Erythroblast (primary cell): ENCODE measurements at regions not wholly inside any gene's neighbourhood (a gene's known extent, or its start where the extent isn't known, plus 50 kb on each side); places are given as distances from the start of the nearest gene placed in this dataset.
"Not testable (repeated sequence)": the region's sequence is repeated elsewhere in the genome, so short reads cannot be mapped to it uniquely, and the experiment has no call there.

Experiments
- DNase-seq, 2 experiments: peaks; one replicate each; lab custom pipeline; 2025; lab: John Stamatoyannopoulos, UW
- GATA1 ChIP-seq: IDR thresholded peaks from 2 replicates; pipeline ENCODE4 v1.6.1; 2011; ENCODE audit warnings: low read depth, mild to moderate bottlenecking, control low read depth, low read length, moderate library complexity
- POLR2A ChIP-seq: IDR thresholded peaks from 2 replicates; pipeline ENCODE4 v1.6.1; 2011; ENCODE audit warnings: mild to moderate bottlenecking, low read length

GRCh38 chrX:155751131-155751530 lies 130.0 kb upstream of the VAMP7 start:
- TF ChIP-seq POLR2A, result no peak
- no peak for TF ChIP-seq GATA1
- no peak for DNase-seq

GRCh38 chrX:155747520-155747919 lies 133.6 kb upstream of the VAMP7 start:
- TF ChIP-seq GATA1 (no peak), POLR2A (no peak)
- DNase-seq, result peak in 1 of 2 experiments; percentile 1

- DNase-seq, result peak; percentile 80 to 87
- TF ChIP-seq GATA1 (no peak), POLR2A (no peak)
Measured at GRCh38 chrX:155745792-155746191, 133.0 kb upstream of the TMLHE start.

- no peak for DNase-seq
- no peak for TF ChIP-seq GATA1
- TF ChIP-seq POLR2A, result no peak
Measured at GRCh38 chrX:155744534-155744933, 131.8 kb upstream of the TMLHE start.

GRCh38 chrX:155728335-155728734 lies 115.6 kb upstream of the TMLHE start:
- not testable (repeated sequence) for DNase-seq

- TF ChIP-seq POLR2A (no peak), GATA1 (no peak)
Measured at GRCh38 chrX:155718972-155719586, 106.3 kb upstream of the TMLHE start.

GRCh38 chrX:155715141-155715540 lies 102.4 kb upstream of the TMLHE start:
- TF ChIP-seq GATA1, result no peak
- no peak for TF ChIP-seq POLR2A
- no peak for DNase-seq

More at GRCh38 chrX:155718972-155719586, 106.3 kb upstream of the TMLHE start:
- no peak for DNase-seq

- TF ChIP-seq GATA1 (no peak), POLR2A (no peak)
- no peak for DNase-seq
Measured at GRCh38 chrX:155695419-155695818, 82.7 kb upstream of the TMLHE start.

- DNase-seq, result no peak
- TF ChIP-seq POLR2A (no peak), GATA1 (no peak)
Measured at GRCh38 chrX:155694649-155695048, 81.9 kb upstream of the TMLHE start.

- TF ChIP-seq POLR2A (no peak), GATA1 (no peak)
- DNase-seq, result peak in 1 of 2 experiments; percentile 1
Measured at GRCh38 chrX:155682834-155683233, 70.1 kb upstream of the TMLHE start.

GRCh38 chrX:155679715-155680114 lies 67.0 kb upstream of the TMLHE start:
- TF ChIP-seq POLR2A (no peak), GATA1 (no peak)
- DNase-seq, result no peak

- TF ChIP-seq POLR2A (no peak), GATA1 (no peak)
Measured at GRCh38 chrX:155673338-155673737, 60.6 kb upstream of the TMLHE start.

GRCh38 chrX:155666741-155667140 lies 54.0 kb upstream of the TMLHE start:
- peak in 1 of 2 experiments; percentile 40 for DNase-seq
- TF ChIP-seq GATA1 (no peak), POLR2A (no peak)

More at GRCh38 chrX:155673338-155673737, 60.6 kb upstream of the TMLHE start:
- no peak for DNase-seq
